ENCODE measurements at regions not wholly inside any gene's neighbourhood (a gene's known extent, or its start where the extent isn't known, plus 50 kb on each side); places are given as distances from the start of the nearest gene placed in this dataset.
"Not testable (repeated sequence)": the region's sequence is repeated elsewhere in the genome, so short reads cannot be mapped to it uniquely, and the experiment has no call there.

DNA sequence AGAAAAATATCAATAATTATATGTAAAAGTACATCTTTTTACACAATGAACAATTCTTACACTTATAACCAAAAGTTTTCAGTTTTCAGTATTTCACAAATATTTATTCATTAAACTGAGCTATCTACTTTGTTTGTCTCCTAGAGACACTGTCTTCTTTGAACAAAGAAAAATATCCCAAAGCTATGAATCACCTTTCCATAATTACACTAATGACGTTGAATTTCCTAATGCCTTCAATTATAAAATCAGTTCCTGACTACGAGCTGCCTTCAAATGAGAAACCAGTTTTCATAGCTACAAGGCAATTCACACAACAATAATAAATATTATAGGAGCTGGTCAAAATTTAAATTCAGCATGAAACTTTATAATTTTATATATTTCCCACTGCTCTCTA lies 201.8 kb upstream of the BRINP3 start:
- no peak for DNase-seq

DNA sequence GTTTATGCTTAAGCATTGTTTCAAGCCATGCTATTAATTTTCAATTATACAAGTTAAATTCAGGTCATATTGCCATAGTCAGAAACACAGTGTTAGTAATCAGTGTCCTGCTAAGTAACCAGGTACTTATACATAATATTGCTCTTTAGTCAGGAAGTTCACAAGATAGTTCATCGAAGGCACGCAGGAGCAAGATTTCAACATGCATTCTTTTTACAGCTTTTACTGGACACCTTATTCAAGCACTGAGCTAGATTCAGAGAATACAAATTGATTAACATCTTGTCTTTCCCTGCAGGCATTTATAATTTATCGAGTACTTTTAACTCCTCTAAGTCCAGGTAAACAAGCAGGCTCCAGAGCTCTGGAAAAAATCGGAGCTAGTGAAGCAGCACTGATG lies 202.3 kb upstream of the BRINP3 start:
- no peak for DNase-seq

- DNase-seq: no peak
These were observed 208.0 kb upstream of the BRINP3 start for GRCh38 chr1:190685676-190686075.

DNA sequence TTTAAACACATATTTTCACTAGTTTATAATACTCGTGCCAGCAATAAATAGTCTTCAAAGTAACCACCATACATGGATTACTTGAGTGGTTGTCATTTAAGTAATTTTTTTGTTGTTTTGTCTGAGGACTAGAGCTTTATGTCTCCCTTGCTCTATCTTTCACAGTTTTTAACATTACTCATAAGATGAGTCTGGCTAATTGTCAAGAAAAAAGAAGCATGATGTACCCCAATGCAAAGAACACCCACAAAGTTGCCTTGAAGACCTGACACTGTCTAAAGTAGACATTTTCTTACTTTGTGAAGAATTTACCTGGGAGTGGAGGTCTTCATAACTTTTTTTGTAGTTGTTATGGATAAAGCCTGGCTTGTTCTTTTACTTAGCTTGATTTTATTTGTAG lies 210.4 kb upstream of the BRINP3 start:
- DNase-seq: no peak

GRCh38 chr1:190698488-190698887 lies 220.8 kb upstream of the BRINP3 start:
- DNase-seq: not testable (repeated sequence)

DNA sequence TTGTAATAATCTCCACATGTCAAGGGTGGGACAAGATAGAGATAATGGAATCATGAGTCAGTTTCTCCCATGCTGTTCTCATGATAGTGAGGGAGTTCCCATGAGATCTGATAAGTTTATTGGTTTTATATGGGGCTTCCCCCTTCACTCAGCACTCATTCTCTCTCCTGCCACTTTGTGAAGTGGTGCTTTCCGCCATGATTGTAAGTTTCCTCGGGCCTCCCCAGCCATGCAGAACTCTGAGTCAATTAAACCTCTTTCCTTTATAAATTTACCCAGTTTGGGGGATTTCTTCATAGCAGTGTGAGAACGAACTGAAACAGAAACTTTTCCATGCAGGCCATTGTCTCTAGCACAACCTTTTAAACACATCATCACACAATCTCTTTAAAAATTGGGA lies 221.5 kb upstream of the BRINP3 start:
- no peak for DNase-seq

- no peak for DNase-seq
These were observed 230.9 kb upstream of the BRINP3 start for GRCh38 chr1:190708418-190709057.

DNA sequence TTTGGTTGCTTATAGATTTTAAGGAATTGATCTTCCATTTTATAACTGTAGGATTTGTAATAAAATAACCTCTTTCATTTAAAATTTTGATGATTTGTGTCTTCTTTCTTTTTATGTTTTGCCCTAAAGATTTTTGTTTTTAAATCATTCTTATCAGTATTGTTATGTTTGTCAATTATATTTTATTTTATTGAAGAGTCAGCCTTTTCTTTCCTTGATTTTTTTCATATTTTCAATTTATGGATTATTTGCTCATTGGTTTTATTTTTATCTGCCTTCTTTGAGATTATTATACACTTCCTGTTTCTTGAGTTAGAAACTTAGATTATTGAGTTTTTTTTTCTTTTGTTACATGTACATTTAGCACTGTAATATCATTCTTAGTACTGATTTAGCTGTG lies 233.4 kb upstream of the BRINP3 start:
- DNase-seq: no peak

GRCh38 chr1:190717055-190717454 lies 239.4 kb upstream of the BRINP3 start:
- no peak for DNase-seq

DNA sequence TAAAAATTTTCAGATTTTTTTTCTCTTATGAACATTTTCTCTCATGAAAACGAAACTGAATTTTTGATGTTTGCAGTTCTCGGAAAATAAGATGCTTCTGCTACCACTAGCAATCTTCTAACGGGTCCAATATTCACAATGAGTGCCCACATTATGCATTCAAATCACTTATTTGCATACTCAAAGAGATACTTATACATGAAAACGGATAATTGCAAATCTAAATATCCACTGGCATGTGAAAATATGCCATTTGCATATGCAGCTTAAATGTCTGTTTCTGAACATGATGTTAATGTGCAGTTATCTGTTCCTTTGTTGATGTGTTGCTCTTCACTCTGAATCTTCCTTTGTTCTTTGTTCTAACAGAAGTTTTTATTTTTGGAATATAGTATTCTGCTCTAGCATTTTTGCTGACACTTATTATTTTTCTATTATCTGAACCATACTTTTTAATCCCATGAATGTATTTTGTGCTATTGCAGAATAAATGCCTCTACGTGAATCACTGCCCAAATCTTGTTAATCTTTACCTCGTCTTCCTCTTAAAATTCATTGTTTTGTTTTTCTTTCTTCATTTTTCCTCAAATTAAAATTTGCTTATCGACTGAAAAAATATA lies 259.4 kb upstream of the BRINP3 start:
- DNase-seq: no peak

- DNase-seq: no peak
These were observed 260.7 kb upstream of the BRINP3 start for GRCh38 chr1:190738317-190738716.

GRCh38 chr1:190739926-190740325 lies 262.3 kb upstream of the BRINP3 start:
- no peak for DNase-seq

GRCh38 chr1:190747704-190748103 lies 270.0 kb upstream of the BRINP3 start:
- no peak for DNase-seq

GRCh38 chr1:190752131-190752530 lies 274.5 kb upstream of the BRINP3 start:
- DNase-seq: no peak

- DNase-seq: peak; percentile 58
These were observed 277.0 kb upstream of the BRINP3 start for GRCh38 chr1:190754666-190755065.

DNA sequence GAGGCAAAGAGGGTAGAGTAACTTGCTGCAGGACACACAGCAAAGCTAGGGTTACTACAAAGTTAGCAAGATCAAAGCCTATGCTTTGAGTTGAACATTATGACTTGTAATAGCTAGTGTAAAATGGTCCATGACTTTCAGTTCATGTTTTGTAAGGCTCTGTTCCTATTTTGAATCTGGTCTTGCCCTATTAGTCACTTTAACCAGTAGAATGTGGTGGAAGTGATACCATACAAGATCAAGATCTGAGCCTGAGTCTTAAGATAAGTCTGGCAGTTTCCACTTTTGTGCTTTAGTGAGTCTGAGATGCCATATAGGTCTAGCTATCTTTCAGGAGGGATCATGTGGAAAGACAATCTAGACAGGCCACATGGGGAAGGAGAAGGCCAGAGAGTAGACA lies 282.1 kb upstream of the BRINP3 start:
- DNase-seq: no peak

DNA sequence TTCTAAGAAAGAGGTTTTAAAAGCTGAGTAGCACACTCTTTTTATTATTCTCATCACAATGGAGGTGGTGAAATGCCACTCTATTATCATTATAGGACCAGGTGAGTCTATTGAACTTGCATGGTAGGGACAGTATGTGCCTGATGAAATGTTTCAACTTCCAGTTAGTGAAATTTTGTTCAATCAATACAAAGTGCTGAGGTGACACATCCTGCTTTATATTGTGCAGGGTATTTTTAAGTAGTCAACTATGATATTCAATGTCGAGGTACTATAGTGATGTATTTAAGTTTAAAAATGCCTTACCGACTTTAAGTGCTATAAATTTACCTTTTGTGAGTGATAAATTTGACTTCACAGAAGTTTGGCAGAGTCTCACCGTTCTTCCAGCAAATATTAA lies 284.7 kb upstream of the BRINP3 start:
- DNase-seq: no peak

GRCh38 chr1:190792873-190793272 lies 315.2 kb upstream of the BRINP3 start:
- no peak for DNase-seq

GRCh38 chr1:190807629-190808028 lies 330.0 kb upstream of the BRINP3 start:
- DNase-seq: no peak

- DNase-seq: no peak
These were observed 330.4 kb upstream of the BRINP3 start for GRCh38 chr1:190808035-190808434.

DNA sequence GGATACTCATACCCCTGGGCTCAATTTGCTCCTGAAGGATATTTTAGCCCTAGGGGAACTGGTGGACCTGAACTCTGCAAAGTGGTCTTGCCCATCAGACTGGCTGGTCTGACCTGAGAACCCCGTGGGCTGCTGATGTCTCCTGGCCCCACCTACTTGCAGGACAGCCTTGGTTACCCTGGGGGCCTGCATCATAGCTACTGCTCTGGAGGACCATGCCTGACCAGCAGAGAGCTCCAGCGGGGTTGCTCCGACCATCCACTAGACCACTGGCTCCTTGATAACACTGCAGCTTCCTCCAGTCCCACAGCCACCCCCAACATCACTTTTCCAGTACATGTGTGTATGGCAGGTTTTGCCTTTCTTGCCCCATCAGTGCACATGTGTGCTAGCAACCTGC lies 331.6 kb upstream of the BRINP3 start:
- DNase-seq: no peak

GRCh38 chr1:190812996-190813395 lies 335.3 kb upstream of the BRINP3 start:
- DNase-seq: no peak

GRCh38 chr1:190832511-190832910 lies 354.8 kb upstream of the BRINP3 start:
- no peak for DNase-seq

DNA sequence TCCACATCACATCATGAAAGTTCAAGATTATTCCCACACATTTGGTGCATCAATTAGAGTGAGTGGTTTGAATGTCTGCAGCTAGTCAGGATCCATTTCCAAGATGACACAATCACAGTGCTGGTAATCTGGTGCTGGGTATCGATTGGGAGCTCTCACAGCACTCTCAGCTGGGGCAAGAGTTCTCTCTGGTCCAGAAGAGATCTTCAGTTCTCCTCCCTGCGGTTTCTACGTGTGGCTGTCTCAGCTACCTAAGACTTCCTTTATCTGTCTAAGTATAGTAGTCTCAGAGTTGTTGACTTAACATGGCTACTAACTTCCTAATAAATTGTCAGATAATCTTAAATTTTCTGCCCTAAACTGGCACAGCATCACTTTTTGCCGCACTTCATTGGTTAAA lies 358.0 kb upstream of the BRINP3 start:
- DNase-seq: no peak

DNA sequence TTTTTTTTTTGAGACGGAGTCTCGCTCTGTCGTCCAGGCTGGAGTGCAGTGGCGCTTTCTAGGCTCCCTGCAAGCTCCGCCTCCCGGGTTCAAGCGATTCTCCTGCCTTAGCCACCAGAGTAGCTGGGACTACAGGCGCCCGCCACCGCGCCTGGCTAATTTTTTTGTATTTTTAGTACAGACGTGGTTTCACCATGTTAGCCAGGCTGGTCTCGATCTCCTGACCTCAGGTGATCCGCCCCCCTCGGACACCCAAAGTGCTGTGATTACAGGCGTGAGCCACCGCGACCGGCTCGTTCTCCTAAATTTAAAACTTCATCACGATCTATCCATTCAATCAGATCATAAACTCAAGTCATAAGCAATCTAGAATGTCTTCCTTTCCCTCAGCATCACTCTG lies 359.5 kb upstream of the BRINP3 start:
- DNase-seq: not testable (repeated sequence)

Measured in NCI-H1694 (cell line).